ENCODE measurements at regions not wholly inside any gene's neighbourhood (a gene's known extent, or its start where the extent isn't known, plus 50 kb on each side); places are given as distances from the start of the nearest gene placed in this dataset.

DNA sequence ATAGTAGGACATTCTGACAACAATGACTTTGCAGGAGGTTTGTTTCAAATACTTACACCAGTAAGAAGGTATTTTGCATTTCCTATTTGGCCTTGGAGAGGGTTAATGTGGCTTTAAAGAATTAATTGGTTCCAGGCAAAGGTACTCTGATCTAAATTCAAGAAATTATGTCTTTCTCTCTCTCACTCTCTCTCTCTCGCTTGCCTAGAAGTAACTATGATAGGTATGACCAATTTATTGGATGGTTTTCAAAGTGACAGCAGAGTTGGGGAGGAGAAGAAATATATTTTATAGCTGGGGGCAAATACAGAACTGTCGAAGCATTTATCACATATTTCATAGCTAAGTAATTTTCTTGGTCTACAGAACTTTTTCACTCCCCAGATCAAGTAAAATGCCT is 116.0 kb downstream of the ATP6V1G3 start:
- H3K36me3 ChIP-seq (ENCODE audit: insufficient read depth, low read length): no peaks in the 10 kb centered on the region
- H3K36me3 Mint-ChIP-seq (ENCODE audit: low read depth): no peaks in the 10 kb centered on the region
- H3K4me1 ChIP-seq (ENCODE audit: insufficient read depth, low read length): no peaks in the 10 kb centered on the region
- H3K27ac ChIP-seq (ENCODE audit: low read depth in 1 of 2, low read length in 2 of 2): no peak overlapping the region
- no peaks in the 10 kb centered on the region for H3K4me1 Mint-ChIP-seq (ENCODE audit: low read depth)
- TF ChIP-seq CTCF (IDR thresholded peaks at IDR 0.05): no peak
- no peaks in the 10 kb centered on the region for H3K9me3 ChIP-seq (ENCODE audit: control insufficient read depth in 1 of 2, insufficient read depth in 1 of 2, low read length in 2 of 2)
- no peaks in the 10 kb centered on the region for H3K27me3 Mint-ChIP-seq
- POLR2A ChIA-PET: no interaction called here
- H3K27me3 ChIP-seq (ENCODE audit: control insufficient read depth in 1 of 2, insufficient read depth in 2 of 2, low read length in 2 of 2): no peaks in the 10 kb centered on the region
- no peak overlapping the region for H3K4me3 Mint-ChIP-seq
- intact Hi-C loops (cut with DNase I, micrococcal nuclease): no loop called here
- no peaks in the 10 kb centered on the region for H3K9me3 Mint-ChIP-seq
- DNase-seq (no peak), ATAC-seq (ENCODE audit: poor library complexity) (no peak)
- no peak overlapping the region for H3K27ac Mint-ChIP-seq
- CTCF ChIA-PET: no interaction called here
- no peak overlapping the region for H3K4me3 ChIP-seq (ENCODE audit: low read length)

- no peaks in the 10 kb centered on the region for H3K36me3 ChIP-seq (ENCODE audit: insufficient read depth, low read length)
- H3K9me3 ChIP-seq (ENCODE audit: control insufficient read depth in 1 of 2, insufficient read depth in 1 of 2, low read length in 2 of 2): peaks cover 0 to 4% of the 10 kb centered on the region in 2 experiments
- no peaks in the 10 kb centered on the region for H3K27me3 Mint-ChIP-seq
- no peak overlapping the region for H3K27ac ChIP-seq (ENCODE audit: low read depth in 1 of 2, low read length in 2 of 2)
- no peaks in the 10 kb centered on the region for H3K36me3 Mint-ChIP-seq (ENCODE audit: low read depth)
- ChIA-PET POLR2A (no interaction called here), CTCF (no interaction called here)
- intact Hi-C loops (cut with DNase I, micrococcal nuclease): no loop called here
- H3K4me3 Mint-ChIP-seq: no peak overlapping the region
- no peak for TF ChIP-seq CTCF (IDR thresholded peaks at IDR 0.05)
- H3K9me3 Mint-ChIP-seq: no peaks in the 10 kb centered on the region
- no peak overlapping the region for H3K4me3 ChIP-seq (ENCODE audit: low read length)
- H3K27ac Mint-ChIP-seq: no peak overlapping the region
- no peaks in the 10 kb centered on the region for H3K4me1 Mint-ChIP-seq (ENCODE audit: low read depth)
- DNase-seq (no peak), ATAC-seq (ENCODE audit: poor library complexity) (no peak)
- no peaks in the 10 kb centered on the region for H3K4me1 ChIP-seq (ENCODE audit: insufficient read depth, low read length)
- no peaks in the 10 kb centered on the region for H3K27me3 ChIP-seq (ENCODE audit: control insufficient read depth in 1 of 2, insufficient read depth in 2 of 2, low read length in 2 of 2)
Measured at GRCh38 chr1:198423673-198424072, 116.8 kb downstream of the ATP6V1G3 start.

- Histone ChIP-seq H3K36me3 (ENCODE audit: insufficient read depth, low read length) (no peaks in the 10 kb centered on the region), H3K9me3 (ENCODE audit: control insufficient read depth in 1 of 2, insufficient read depth in 1 of 2, low read length in 2 of 2) (peaks cover 0 to 8% of the 10 kb centered on the region in 2 experiments), H3K4me3 (ENCODE audit: low read length) (no peak overlapping the region), H3K4me1 (ENCODE audit: insufficient read depth, low read length) (no peaks in the 10 kb centered on the region), H3K27ac (ENCODE audit: low read depth in 1 of 2, low read length in 2 of 2) (no peak overlapping the region), H3K27me3 (ENCODE audit: control insufficient read depth in 1 of 2, insufficient read depth in 2 of 2, low read length in 2 of 2) (peaks cover 0 to 3% of the 10 kb centered on the region in 2 experiments)
- no peak for ATAC-seq (ENCODE audit: poor library complexity)
- Mint-ChIP-seq H3K27ac (no peak overlapping the region), H3K4me3 (no peak overlapping the region), H3K36me3 (ENCODE audit: low read depth) (no peaks in the 10 kb centered on the region), H3K9me3 (no peaks in the 10 kb centered on the region), H3K27me3 (peaks cover 5% of the 10 kb centered on the region), H3K4me1 (ENCODE audit: low read depth) (no peaks in the 10 kb centered on the region)
- intact Hi-C loops (cut with DNase I, micrococcal nuclease): no loop called here
- POLR2A ChIA-PET: no interaction called here
- DNase-seq: no peak
- no peak for TF ChIP-seq CTCF (IDR thresholded peaks at IDR 0.05)
- CTCF ChIA-PET: no interaction called here
Measured at GRCh38 chr1:198417039-198417438, 123.4 kb downstream of the ATP6V1G3 start.
